Erythroblast (primary cell): ENCODE measurements at regions not wholly inside any gene's neighbourhood (a gene's known extent, or its start where the extent isn't known, plus 50 kb on each side); places are given as distances from the start of the nearest gene placed in this dataset.

Source experiments
- DNase-seq, 2 experiments: peaks; one replicate each; lab custom pipeline; 2025; lab: John Stamatoyannopoulos, UW
- GATA1 ChIP-seq: IDR thresholded peaks from 2 replicates; pipeline ENCODE4 v1.6.1; 2011; ENCODE audit warnings: low read depth, mild to moderate bottlenecking, control low read depth, low read length, moderate library complexity
- POLR2A ChIP-seq: IDR thresholded peaks from 2 replicates; pipeline ENCODE4 v1.6.1; 2011; ENCODE audit warnings: mild to moderate bottlenecking, low read length

- DNase-seq = no peak
- TF ChIP-seq POLR2A (no peak), GATA1 (no peak)
These were observed 114.1 kb downstream of the RFLNA start for GRCh38 chr12:124408822-124409517.

GRCh38 chr12:124407074-124407473 lies 112.2 kb downstream of the RFLNA start:
- TF ChIP-seq GATA1 = no peak
- TF ChIP-seq POLR2A = no peak
- DNase-seq = peak in 1 of 2 experiments; percentile 8

- no peak for DNase-seq
- TF ChIP-seq POLR2A = no peak
These were observed 111.2 kb downstream of the RFLNA start for GRCh38 chr12:124406043-124406442.

- no peak for DNase-seq
- no peak for TF ChIP-seq POLR2A
- no peak for TF ChIP-seq GATA1
These were observed 110.7 kb downstream of the RFLNA start for GRCh38 chr12:124405592-124405991.

GRCh38 chr12:124405151-124405550 lies 110.3 kb downstream of the RFLNA start:
- no peak for TF ChIP-seq GATA1
- TF ChIP-seq POLR2A = no peak
- DNase-seq = no peak

GRCh38 chr12:124404162-124404784 lies 109.4 kb downstream of the RFLNA start:
- no peak for DNase-seq
- TF ChIP-seq GATA1 (no peak), POLR2A (no peak)

GRCh38 chr12:124403273-124403672 lies 108.4 kb downstream of the RFLNA start:
- no peak for TF ChIP-seq POLR2A
- TF ChIP-seq GATA1 = no peak
- DNase-seq = no peak

GRCh38 chr12:124402248-124403066 lies 107.6 kb downstream of the RFLNA start:
- no peak for TF ChIP-seq POLR2A
- no peak for TF ChIP-seq GATA1
- DNase-seq = no peak

- DNase-seq = no peak
- TF ChIP-seq GATA1 (no peak), POLR2A (no peak)
These were observed 106.9 kb downstream of the RFLNA start for GRCh38 chr12:124401704-124402221.

- TF ChIP-seq POLR2A = no peak
- no peak for TF ChIP-seq GATA1
- DNase-seq = no peak
These were observed 105.2 kb downstream of the RFLNA start for GRCh38 chr12:124400124-124400523.

GRCh38 chr12:124399622-124400021 lies 104.7 kb downstream of the RFLNA start:
- no peak for TF ChIP-seq POLR2A
- no peak for TF ChIP-seq GATA1
- peak; percentile 29 to 64 for DNase-seq

- no peak for DNase-seq
- TF ChIP-seq POLR2A (no peak), GATA1 (no peak)
These were observed 103.8 kb downstream of the RFLNA start for GRCh38 chr12:124398578-124399227.
